ENCODE measurements at regions not wholly inside any gene's neighbourhood (a gene's known extent, or its start where the extent isn't known, plus 50 kb on each side); places are given as distances from the start of the nearest gene placed in this dataset.
"Not testable (repeated sequence)": the region's sequence is repeated elsewhere in the genome, so short reads cannot be mapped to it uniquely, and the experiment has no call there.

DNA sequence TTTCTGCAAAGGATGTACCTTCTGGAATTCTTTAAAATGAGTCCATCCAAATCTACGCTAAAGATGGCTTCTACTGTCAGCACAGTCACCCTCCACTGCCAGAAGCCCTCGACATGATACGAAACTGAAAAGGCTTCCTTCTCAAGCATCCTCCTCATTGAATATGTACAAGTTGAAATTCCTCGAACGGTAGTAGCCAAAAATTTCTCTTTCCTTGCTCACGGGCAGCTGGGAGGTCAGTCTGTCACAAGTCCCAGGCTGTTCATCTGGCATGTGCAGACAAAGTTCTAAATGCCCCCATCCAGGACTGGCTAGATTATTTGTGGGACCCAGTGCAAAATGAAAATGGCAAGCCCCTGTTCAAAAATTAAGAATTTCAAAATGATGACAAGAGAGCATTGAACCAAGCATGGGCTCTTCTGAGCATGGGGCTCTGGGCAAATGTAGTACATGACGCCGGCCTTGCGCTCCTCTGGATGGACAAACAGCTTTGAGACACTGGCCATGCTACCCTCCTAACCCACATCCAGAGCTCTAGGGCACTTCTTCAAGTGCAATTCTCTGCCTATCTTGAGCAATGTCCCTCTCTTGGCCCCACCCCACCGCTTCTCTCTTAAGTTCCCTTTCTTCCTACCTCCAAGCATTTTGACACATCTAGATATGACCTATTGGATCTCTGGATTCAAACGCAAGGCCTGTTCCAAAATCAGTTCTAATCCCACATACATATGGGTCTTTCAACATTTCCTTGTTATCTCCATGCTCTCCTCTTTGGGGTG is 78.9 kb upstream of the FLT1 start:
- DNase-seq = no peak

DNA sequence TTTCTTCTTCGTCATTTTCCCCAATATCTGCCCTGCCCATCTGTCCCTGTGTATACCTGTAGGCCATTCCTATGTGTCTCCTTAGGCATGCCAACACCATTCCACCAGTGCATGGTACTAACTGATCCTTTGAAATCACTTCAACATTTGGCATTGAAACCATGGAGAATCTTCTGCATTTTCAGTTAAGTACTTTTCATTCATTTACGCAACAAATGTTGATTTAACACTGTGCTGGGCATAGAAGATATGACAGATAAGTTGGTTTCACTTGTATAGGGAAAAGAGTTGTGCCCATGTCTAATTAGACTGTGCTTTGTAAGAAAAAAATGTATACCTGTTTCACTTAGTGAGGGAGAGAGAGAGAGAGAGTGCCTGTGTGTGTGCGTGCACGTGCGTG is 77.9 kb upstream of the FLT1 start:
- no peak for DNase-seq

DNA sequence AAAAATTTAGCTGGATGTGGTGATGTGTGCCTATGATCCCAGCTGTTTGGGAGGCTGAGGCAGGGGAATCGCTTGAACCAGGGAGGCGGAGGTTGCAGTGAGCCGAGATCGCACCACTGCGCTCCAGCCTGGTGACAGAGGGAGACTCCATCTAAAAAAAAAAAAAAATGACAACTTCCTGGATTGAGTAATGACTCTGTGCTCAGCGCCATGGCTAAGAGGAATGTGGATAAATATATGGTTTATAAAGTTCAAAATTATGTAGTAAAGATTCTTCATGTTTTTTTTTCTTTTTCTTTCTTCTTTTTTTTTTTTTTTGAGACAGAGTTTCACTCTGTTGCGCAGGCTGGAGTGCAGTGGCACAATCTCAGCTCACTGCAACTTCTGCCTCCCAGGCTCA is 75.4 kb upstream of the FLT1 start:
- not testable (repeated sequence) for DNase-seq

DNA sequence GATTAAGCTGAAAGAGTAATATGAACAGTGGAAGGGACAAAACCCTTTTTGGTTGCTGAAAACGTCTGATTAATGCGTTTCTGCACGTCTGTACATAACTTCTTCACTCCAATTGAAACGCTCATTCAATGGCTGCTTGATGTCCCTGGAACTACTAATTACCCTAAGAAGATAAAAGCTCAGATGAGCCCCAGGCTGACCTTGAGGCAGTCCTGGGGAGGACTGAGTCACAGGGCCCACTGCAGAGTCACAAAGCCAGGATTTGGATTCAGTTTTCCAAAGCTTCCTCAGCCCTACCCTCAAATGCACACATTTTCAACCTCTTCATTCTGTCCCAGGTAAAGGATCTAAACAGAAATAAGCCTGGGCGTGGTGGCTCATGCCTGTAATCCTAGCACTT is 75.0 kb upstream of the FLT1 start:
- DNase-seq = no peak

DNA sequence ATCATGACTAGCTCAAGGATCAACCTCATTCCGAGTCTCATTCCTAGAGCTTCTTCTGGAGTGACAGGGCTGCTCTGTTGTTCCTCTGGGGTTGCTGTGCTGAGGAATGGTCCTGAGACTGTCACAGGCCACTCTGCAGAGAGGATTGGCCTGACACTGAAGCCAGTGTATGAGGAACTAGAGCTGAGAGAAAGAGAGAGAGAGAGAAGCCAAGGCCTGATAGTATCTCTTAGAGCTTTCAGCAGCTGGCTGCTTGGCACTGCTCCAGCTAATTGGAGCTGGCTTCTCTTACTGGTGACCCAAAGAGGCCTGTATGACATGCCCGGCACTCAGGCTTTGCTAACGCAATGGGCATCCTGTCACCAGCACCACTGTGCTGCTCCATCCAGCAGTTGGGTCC is 73.4 kb upstream of the FLT1 start:
- no peak for DNase-seq

DNA sequence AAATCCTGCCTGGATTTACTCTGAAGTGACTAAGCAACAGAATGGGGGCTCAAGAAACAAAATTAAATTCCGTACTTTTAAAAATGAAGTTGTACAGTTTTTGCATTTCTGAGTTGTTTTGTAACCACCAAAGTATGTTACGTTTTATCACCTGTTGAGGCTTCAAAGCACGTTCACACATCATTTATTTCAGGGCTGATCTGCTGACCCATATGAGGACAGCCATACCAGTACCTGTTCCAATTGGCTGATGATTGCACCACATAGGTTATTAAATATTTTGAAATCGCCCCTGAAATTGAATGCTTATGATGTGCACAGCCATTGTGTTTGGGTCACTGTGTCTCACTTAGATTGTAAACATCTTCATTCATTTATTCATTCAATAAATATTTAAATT is 72.0 kb upstream of the FLT1 start:
- no peak for DNase-seq

DNA sequence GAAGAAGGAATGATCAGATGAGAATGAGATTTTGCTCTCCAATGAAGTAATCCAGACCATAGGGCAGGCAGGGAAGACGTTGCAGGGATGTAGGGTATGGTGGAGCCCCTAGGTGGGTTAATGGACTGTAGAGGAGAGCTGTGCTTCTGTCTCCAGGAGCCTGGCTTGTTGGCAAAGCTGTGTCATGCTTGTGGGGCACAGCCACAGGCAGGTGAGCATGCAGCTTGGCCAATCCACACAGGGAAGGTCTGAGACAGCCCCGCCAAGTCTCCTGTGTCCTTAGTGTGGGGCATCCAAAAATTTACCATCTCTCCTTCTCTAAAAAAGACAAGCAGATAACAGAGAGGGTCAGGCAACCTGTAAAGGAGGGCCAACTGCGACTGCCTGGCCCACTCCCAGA is 71.4 kb upstream of the FLT1 start:
- DNase-seq = no peak

DNA sequence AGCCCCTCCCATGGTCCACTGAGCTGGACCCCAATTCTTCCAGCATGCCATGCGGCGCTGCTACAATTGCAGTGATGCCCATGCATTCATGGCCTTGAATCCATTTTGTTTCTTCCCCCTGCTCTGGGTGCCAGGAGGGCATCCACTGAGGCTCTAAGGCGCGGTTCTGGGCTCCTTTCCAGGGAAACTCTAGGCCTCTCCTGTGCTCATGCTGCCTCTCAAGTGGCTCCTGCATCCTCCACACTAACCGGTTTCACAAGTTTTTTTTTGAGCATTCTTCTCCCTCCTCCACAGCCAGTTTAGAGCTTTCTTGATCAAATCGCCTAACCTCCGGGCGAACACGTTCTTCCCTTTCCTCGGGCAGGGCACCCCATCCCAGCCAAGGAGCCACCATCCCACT is 69.1 kb upstream of the FLT1 start:
- DNase-seq = no peak

DNA sequence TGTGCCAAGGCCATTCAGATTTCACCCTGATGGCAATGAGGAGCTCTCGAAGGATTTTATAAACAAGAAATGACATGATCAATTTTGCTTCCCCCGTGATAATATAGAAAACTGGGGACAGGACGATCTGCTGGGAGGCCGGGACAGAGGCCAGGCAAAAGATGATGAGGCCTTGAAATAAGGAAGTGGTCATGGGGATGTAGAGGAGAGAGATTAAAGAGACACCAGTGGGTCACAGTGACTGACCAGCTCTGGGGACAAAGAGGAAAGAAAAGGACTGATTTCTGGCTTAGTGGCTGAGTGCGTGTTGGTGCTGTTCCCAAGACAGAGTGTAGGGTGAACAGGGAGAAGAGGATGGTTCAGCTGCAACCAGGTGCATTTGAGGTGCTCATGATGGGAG is 68.7 kb upstream of the FLT1 start:
- no peak for DNase-seq

DNA sequence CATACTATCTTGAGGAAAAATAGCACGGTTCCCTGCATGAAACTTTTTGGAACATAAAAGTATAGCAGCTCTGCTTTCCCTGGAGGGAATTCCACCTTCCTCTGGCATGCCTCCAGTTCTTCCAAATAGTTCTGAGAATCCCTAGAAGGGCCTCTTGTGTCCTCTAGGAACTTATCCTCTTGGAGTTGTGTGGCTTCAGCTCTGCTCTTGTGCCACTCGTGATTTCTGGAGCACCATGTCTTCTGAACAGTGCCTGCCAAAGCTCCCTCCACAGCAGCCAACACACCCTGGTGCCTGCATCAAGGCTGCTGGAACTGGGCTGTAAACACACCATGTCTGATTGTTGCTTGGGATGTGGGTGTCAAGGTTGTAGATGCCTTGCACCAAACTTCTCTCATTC is 65.7 kb upstream of the FLT1 start:
- DNase-seq = no peak

DNA sequence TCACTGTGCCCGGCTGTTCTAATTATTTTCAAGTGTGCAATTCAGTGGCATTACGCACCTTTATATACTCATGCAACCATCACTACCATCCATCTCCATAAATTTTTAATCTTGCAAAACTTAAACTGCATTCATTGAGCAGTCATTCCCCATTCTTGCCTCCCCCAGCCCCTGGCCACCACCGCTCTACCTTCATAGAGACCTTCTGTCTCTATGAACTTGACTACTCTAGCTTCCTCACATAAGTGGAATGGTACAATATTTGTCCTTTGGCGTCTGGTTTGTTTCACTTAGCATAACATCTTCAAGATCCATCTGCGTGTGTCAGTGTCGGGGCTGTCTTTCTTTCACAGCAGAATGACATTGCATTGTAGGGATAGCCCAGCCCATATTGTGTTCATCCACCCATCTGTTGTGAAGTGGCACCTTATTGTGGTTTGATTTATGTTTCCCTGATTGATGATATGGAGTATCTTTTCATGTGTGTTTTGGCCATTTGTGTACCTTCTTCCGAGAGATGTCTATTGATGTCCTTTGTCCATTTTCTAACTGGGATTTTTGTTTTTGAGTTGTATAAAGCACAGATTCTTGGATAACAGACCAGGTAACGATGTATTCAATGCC is 64.8 kb upstream of the FLT1 start:
- no peak for DNase-seq

DNA sequence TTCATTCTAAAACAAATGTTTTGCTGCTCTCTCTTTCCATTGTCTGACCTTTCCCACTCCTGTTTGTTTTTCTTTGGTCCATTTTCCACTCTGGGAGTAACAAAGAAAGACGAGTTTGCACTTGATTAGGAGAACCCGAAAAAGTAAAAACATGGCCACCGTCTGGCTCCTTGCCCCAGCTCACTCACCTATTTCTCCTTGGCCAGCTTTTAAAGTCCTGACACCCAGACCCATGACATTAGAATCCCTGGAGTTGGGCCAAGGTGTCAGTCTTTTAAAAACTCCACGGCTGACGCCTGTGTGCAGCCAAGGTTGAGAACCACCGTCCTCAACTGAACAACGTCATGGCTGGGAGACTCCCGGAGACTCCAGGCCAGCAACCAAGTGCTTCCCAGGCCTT is 63.6 kb upstream of the FLT1 start:
- DNase-seq = no peak

DNA sequence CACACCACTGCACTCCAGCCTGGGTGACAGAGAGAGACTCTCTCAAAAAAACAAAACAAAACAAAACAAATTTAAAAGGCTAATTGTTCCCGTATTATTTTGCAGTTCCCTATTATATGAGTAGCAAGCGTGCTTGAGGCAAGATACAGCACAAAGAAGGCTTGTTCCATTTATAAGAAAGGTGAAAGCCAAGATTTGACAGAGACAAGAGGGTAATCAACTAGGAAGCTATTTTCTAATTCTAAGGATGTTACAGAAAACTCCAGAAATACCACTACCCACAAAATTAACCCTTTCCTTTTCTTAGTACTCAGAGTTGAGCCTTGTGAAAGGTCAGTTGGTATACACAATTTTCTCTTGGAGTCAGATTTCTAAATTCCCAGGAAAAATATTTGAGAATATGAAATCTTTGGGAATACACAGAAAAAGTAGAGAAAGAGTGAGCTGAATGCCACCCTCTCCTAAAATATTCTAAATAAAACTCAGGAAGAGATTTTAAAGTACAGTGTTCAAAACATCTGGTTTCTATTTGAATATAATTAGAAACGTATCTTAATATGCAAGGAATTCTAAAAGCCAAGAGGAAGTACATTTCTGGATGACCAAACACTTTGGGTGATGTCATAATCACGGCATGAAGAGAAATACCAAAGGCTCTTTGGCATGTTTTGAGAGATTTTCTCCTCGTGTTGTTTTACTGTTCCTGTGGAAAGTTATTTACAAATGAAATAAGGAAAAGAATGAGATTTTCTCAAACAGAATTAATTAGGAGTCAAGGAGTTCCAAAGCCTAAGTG is 63.0 kb upstream of the FLT1 start:
- DNase-seq = peak; percentile 97

DNA sequence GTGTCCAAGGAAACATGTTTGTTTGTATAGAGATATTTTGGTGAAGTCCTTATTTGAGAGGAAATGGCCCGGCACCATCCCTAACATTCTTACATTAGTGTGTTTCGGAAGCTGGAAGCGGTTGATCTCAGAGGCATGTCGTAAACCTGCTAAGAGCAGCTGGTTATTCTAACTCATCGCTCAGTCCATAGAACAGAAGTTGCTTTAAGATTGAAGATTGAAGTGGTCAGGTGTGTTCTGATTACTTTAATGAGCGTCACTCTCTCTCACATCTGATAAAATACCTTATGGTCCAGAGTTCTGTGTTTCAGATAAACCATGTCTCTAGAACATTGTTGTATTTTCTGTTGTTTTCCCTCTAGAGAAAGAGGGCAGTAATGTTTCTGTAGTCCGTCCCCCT is 60.2 kb upstream of the FLT1 start:
- DNase-seq = no peak

DNA sequence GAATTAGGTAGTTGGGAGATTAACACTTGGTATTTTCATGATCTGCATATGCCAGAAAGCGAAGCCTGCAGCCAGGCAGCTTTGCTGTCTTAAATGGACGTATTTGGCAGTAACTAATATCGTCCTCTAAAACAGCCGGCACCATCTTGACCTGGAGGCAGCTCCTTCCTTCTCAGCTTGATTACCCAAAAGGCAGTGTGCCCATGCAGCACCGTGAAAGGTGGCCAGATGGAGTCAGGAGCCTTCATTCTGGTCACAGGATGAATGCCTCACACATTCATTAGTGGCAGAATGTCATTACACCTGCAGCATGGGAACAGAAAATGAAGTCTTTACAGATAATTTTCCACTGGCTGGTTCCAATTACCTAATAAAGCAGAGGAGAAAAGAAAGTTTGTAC is 59.0 kb upstream of the FLT1 start:
- no peak for DNase-seq

DNA sequence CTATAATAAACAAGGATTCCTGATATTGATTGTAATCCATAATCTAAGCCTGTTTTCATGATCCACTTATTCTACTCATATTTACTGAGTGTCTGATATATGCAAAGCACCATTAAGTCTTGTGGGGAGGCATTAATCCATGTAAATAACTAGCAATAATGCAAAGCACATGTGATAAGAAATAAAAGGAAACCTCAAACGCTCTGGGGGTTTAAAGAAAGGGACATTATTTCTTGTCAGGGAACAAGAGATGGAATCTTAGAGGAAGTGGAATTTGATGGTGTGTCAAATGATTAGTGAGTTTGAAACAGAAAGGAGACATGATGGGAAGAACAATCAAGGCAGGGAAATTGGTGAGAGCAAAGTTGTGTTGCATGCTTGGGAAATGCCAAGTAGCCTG is 57.4 kb upstream of the FLT1 start:
- peak; percentile 13 for DNase-seq

DNA sequence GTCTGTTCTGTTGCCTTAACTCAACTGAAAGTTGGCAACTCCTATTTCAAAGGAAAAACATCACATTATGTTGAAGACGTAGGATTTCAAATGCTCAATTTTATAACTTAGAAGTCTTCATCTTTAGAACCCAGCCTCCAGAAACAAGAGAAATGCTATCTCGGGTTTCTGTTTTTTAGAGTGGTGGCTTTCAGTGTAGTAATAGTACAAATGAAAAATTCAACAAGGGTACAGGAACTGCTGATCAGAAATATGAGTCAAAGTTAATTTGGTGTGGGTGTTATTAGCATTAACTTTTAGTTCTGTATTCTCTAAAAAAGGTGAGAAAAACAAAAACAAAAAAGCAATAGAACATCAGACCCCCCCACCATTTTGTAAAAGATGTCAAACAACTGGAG is 56.6 kb upstream of the FLT1 start:
- no peak for DNase-seq

DNA sequence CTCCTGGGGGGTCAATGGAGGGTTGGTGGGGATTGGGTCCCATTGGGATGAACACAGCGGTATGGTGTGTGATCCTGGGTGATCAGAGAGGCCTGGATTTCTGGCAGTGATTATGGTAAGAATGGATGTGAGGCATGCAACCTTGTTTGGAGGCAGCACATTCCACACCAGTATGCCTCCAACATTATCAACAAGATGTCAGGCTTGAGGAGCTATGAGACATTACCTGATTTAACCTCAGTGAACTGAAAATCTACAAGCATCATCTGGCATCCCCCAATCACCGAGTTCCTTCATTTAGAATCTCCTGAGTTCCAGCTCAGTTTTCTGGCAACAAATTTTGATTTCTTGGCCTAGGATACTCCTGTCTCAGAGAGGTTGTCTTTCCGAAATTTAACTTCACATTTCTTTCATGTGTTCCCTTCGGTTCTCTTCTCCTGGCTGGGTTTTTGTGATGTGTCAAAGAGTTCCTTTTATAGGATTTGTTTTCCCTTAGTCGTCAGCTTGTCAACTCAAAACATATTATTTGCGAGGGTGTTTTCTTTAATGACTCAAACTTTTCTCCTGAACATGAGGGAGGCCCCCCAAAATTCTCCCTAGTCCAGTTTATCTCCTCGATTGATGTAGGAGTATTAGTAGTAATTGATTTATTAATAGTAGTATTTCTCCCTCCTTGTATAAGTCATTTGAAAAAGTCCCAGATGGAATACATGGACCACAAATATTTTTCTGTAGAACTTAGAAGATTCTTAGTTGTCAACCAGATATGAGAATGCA is 56.0 kb upstream of the FLT1 start:
- DNase-seq = no peak

DNA sequence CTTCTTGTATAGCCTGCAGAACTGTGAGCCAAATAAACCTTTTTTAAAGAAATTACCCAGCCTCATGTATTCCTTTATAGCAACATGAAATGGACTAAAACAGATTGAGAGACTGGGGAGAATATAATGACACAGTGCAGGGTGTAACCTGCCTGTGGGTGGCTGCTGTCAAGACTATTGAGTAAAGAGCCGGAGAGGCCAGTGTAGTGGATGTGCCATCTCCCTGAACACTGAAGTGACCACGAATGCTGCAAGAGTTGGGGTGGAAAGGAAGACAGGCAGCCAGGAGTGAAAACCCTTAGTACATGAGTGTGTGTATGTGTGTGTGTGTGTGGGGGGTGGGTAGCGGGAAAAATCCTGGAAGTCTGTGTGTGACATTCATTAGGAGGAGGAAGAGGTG is 55.2 kb upstream of the FLT1 start:
- DNase-seq = no peak

DNA sequence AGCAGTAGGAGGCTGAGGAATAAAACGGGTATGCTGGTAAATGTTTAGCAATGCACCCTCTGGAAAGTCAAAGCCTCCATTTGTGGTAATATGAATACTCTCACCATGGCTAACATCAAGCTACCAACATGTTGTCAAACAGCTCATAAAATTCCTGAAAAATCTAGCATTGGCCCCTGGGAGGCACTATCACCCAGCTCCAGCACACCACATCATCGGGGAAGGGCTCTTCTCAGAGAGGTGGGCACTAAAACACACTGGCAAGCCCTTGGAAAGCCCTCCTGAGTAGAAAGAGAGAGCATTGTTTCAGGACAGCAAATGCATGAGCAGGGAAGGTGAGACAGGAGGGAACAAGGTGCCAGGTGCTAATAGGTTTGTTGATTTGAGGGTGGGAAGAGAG is 53.9 kb upstream of the FLT1 start:
- DNase-seq = no peak

DNA sequence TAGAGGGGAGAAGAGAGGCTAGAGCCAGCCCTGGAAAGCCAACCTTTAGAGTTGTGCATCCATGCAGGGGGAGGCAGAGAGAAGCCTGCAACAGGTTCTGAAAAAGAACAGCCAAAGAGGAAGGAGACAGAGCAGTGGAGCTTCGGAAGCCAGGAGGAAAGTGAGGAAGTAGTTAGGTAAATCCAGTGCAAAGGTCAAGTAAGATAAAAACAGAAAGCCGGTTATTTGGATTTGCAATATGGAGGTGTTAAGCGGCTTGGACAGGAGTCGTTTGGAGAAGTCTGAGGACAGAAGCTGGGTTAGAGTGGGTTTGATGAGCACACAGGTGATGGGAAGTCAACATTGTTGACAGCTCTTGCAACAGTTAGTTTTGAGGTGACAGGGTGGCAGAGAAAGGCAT is 53.5 kb upstream of the FLT1 start:
- no peak for DNase-seq

DNA sequence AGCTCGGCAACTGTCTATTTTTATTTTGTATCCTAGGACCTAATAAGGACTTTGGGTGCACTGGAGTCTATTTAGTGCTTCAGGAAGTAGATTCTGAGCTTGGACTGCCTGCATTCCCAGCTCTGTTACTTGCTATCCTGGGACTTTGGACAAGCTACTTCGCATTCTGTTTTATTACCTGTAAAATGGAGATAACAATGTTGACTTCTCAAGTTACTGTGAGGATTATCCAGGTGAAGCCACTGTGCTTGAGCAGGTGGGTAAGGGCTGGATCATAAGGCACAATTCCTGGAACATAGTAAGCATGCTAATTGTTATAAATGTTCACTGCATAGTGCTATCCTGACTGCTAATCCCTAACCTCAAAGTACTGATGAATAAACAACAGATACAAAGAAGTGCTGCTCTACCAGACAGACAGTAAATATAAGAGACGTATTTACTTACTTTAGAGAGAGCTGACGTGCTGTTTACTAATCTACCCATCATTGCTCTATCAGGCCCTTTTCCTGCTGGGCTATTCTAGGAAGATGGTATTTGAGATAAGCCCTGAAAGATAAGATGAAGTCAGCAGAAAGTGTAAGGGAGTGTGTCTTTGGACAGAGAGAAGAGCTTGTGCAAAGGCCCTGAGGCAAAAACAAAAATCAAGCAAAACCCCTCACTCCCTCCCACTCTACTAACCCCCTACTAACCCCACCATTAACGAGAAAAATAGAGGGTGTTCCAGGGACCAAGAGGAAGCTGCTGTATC is 50.8 kb upstream of the FLT1 start:
- DNase-seq = no peak

Data from fibroblast of skin of right biceps (primary cell).